Epidermal melanocyte (primary cell): ENCODE measurements at regions not wholly inside any gene's neighbourhood (a gene's known extent, or its start where the extent isn't known, plus 50 kb on each side); places are given as distances from the start of the nearest gene placed in this dataset.
"Not testable (repeated sequence)": the region's sequence is repeated elsewhere in the genome, so short reads cannot be mapped to it uniquely, and the experiment has no call there.

ENCODE experiments used
- DNase-seq: peaks from one replicate; pipeline ENCODE4 v3.0.0; 2011; ENCODE audit warnings: low spot score; ENCODE audit not compliant: insufficient read length

- no peak for DNase-seq
Observed at GRCh38 chr7:65254061-65254460, 119.6 kb upstream of the ZNF92 start.

DNA sequence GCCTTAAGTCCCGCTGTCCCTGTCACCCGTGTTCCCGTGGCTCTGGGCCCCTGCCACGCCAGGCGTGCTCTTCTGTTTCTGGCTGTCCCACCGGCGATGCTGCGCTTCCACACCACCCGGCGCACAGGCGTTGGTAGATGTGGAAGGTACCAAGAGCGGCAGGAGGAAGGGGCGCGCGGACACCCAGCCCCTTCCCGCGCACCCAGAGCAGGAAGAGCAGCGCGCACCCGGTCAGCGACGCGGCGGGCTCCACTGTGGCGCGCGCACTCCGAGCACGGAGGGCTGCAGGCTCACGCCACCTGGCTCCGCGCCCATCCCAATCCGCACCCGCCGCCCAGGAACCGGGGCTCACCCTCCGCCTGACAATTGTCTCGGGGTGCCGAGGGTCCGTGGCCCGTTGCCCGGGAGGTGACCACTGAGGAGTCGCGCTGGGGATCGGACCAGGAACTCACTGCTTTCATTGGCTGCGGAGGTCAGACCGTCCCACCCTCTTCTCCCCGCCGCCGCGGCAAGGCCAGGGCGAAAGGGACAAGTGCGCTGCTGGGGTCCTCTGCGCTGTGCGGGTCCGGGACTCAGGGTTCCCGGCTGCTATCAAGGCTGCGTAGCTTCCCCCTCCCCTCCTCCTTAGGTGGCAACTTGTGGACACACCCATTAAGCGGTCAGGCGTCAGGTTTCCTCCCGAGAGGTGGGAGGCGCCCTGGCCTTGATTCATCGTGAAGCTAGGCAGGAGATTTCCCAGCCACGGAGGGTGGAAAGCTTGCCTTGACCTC, 121.6 kb upstream of the ZNF92 start:
- no peak for DNase-seq

DNA sequence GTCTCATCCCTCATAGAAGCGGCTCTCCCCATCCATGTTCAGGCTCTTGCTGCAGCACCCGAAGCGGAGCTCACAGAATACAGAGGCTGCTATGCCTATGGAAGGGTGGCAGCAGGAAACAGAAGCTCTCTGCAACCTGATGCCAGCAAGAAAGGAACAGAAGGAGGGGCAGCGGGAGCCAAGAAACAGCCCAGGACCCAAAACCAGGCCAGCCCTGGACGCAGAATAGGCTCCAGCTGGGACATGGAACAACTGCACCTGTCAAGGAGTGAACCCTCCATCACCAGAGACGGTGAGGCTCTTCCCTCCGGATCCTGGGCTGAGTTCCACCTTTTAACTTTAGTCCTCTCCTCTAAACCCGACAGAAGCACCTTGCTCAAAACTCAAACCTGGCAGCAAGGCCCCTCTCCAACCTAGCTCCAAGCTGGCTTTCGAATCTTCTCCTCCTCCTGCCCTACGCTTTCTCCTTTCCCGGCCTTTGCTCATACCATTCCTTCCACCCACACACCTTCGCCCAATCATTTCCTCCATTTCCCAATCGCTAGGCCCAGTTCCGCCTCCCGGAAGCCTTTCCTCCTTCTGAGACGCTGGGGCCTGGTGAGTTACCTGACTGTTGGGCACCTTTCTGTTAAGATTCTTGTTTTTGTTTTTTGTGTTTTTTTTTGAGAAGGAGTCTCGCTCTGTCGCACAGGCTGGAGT, 122.8 kb upstream of the ZNF92 start:
- DNase-seq: no peak

- no peak for DNase-seq
Observed at GRCh38 chr7:65250216-65250615, 123.4 kb upstream of the ZNF92 start.

GRCh38 chr7:65247491-65247890, 126.2 kb upstream of the ZNF92 start:
- DNase-seq: no peak

- no peak for DNase-seq
Observed at GRCh38 chr7:65239707-65240352, 133.8 kb upstream of the ZNF92 start.

DNA sequence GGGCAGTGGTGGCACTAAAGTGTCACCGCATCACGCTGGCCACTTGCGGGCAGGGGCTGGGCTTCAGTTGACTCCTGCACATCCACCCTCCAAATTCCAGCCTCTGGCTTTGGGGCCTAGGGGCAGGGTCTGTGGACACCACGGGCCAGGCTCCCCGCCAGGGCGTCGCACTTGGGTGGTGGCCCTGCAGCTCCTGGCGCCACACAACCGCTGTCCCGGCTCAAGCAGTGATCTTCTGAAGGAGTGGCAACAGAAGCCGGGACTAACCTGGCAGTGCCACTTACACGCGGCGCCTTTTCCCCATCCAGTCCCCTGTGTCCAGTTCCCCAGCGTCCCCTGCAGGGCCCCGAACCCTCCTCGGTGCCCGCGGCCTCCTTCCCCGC, 134.3 kb upstream of the ZNF92 start:
- no peak for DNase-seq

- no peak for DNase-seq
Observed at GRCh38 chr7:65238785-65239184, 134.9 kb upstream of the ZNF92 start.

GRCh38 chr7:65235586-65235985, 138.1 kb upstream of the ZNF92 start:
- DNase-seq: no peak

GRCh38 chr7:65233409-65234034, 140.1 kb upstream of the ZNF92 start:
- DNase-seq: no peak

GRCh38 chr7:65230231-65230630, 143.4 kb upstream of the ZNF92 start:
- DNase-seq: no peak

- no peak for DNase-seq
Observed at GRCh38 chr7:65225422-65226006, 148.1 kb upstream of the ZNF92 start.

GRCh38 chr7:65222655-65223054, 151.0 kb upstream of the ZNF92 start:
- DNase-seq: no peak

- DNase-seq: no peak
Observed at GRCh38 chr7:65221683-65222082, 152.0 kb upstream of the ZNF92 start.

GRCh38 chr7:65219623-65220022, 154.0 kb upstream of the ZNF92 start:
- DNase-seq: no peak

GRCh38 chr7:65216469-65216868, 157.2 kb upstream of the ZNF92 start:
- DNase-seq: no peak

- not testable (repeated sequence) for DNase-seq
Observed at GRCh38 chr7:65213260-65213659, 160.4 kb upstream of the ZNF92 start.

GRCh38 chr7:65199221-65199620, 174.4 kb upstream of the ZNF92 start:
- not testable (repeated sequence) for DNase-seq

DNA sequence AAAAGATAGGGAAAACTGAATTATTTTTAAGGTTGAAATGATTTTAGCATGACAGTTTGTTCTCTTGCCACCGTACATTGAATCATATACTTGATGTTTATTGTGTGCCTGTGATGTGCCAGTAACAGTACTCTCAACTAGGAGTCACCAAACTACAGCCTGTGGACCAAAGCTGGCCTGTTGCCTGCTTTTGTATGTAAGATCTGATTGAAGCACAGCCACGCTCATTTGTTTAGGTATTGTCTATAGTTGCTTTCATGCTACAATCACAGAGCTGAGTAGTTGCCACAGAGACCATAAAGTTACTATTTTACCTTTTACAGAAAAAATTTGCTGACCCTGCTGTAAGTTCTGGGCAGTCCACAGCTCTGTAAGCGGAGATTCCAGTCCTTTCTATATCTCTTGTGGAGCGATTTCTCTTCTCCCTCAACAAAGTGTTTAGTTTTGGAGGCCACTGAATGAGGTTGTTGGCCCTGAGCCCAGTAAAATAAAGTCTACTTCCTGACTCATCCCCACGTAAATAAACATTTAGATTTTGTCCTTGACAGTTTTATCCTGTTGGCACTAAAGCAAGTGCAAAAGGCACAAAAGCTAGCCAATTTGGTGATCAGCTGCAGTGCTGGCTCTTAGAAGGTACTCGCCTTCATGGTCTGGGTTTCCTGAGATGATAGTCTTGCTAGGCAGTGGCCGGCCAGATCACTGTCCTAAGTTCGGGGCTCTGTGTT, 180.2 kb upstream of the ZNF92 start:
- DNase-seq: not testable (repeated sequence)

DNA sequence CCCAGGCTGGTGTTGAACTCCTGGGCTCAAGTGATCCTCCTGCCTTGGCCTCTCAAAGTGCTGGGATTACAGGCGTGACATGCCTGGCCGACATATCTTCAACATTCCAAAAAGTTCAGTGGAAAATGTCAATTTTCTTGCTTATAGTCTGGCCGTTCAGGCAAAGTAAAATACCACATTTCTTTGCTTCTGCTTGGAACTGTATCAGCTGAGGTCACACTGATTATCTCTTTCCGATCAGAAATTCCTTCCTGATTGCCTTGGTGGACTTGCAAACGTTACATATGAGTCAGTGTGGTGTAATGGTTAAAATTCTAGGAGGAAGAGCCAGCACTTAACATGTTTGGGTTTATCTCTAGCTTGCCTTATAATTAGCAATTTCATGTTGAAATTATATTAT, 170.6 kb upstream of the ERV3-1 start:
- DNase-seq: not testable (repeated sequence)

GRCh38 chr7:65150105-65150504, 143.6 kb upstream of the ERV3-1 start:
- not testable (repeated sequence) for DNase-seq
